ENCODE measurements at regions not wholly inside any gene's neighbourhood (a gene's known extent, or its start where the extent isn't known, plus 50 kb on each side); places are given as distances from the start of the nearest gene placed in this dataset.

- no peak overlapping the region for H3K56ac ChIP-seq (ENCODE audit: insufficient read length, low read depth, low read length)
- Mint-ChIP-seq H3K4me3 (no peak overlapping the region), H3K27me3 (ENCODE audit: low read depth) (no peaks in the 10 kb centered on the region), H3K36me3 (ENCODE audit: insufficient read depth in 1 of 3, low read depth in 3 of 3) (no peaks in the 10 kb centered on the region; a peak in 1 of 7 replicates), H3K9me3 (peaks cover 3 to 5% of the 10 kb centered on the region in 2 experiments; a peak in 4 of 5 replicates), H3K4me1 (no peaks in the 10 kb centered on the region), H3K27ac (no peak overlapping the region)
- H3K79me1 ChIP-seq (ENCODE audit: insufficient read depth, low read depth, low read length, poor library complexity, severe bottlenecking): no peaks in the 10 kb centered on the region
- WGBS (ENCODE audit: extremely low coverage, insufficient read length, low lambda C conversion rate): no CpG with 5 or more reads among the region's 5 CpGs
- H2BK120ac ChIP-seq (ENCODE audit: low read depth, low read length, poor library complexity, severe bottlenecking): no peak overlapping the region
- no peaks in the 10 kb centered on the region for H3K79me2 ChIP-seq (ENCODE audit: insufficient read depth, low read length)
- no peak for TF ChIP-seq CTCF (conservative IDR thresholded peaks at IDR 0.05)
- no peaks in the 10 kb centered on the region for H3K4me1 ChIP-seq (ENCODE audit: insufficient read depth, low read length)
- no peak overlapping the region for H2BK12ac ChIP-seq (ENCODE audit: insufficient read length, low read depth, low read length)
- no peak overlapping the region for H2BK15ac ChIP-seq (ENCODE audit: low read depth, low read length)
- no peak for DNase-seq
- H4K91ac ChIP-seq (ENCODE audit: insufficient read length, low read depth, low read length): no peak overlapping the region
- H2AK5ac ChIP-seq (ENCODE audit: insufficient read length, low read length): no peak overlapping the region
- no peak overlapping the region for H2AFZ ChIP-seq (ENCODE audit: low read length)
- no peak overlapping the region for H4K8ac ChIP-seq (replicated peaks; ENCODE audit: insufficient read length, low read depth, low read length)
- no peak overlapping the region for H3K4ac ChIP-seq (ENCODE audit: low read depth, low read length)
- no peaks in the 10 kb centered on the region for H3K23me2 ChIP-seq (ENCODE audit: insufficient read length, low read depth, low read length, poor library complexity, severe bottlenecking)
- H4K20me1 ChIP-seq (ENCODE audit: control insufficient read depth, insufficient read depth, insufficient read length): no peaks in the 10 kb centered on the region
- no peak overlapping the region for H2BK5ac ChIP-seq (ENCODE audit: insufficient read length, low read length)
- no peak overlapping the region for H3K9ac ChIP-seq (ENCODE audit: extremely low read depth, insufficient read length, low read length)
- no peak overlapping the region for H3K27ac ChIP-seq (ENCODE audit: insufficient read length, low read depth, low read length)
- H3T11ph ChIP-seq (ENCODE audit: low read length): no peak overlapping the region
- H3K9me3 ChIP-seq (ENCODE audit: control insufficient read depth, low read depth, low read length): no peaks in the 10 kb centered on the region
- H2BK20ac ChIP-seq (ENCODE audit: low read depth, low read length, poor library complexity, severe bottlenecking): no peak overlapping the region
- H4K5ac ChIP-seq (ENCODE audit: insufficient read length, low read depth, low read length): no peak overlapping the region
- H3K23ac ChIP-seq (ENCODE audit: insufficient read length, low read depth, low read length): no peak overlapping the region
- H3K18ac ChIP-seq (ENCODE audit: insufficient read length, low read depth, low read length): no peak overlapping the region
- H3K4me2 ChIP-seq (ENCODE audit: insufficient read depth, insufficient read length, low read length): no peak overlapping the region
- no peaks in the 10 kb centered on the region for H3K27me3 ChIP-seq (ENCODE audit: insufficient read depth, low read length)
- no peak overlapping the region for H3K14ac ChIP-seq (ENCODE audit: insufficient read depth, low read length)
Measured at GRCh38 chr4:33626221-33626620, 2618.1 kb downstream of the ARAP2 start.

Data from H9 (cell line).